Smooth muscle cell (in vitro differentiated cells): ENCODE measurements at regions not wholly inside any gene's neighbourhood (a gene's known extent, or its start where the extent isn't known, plus 50 kb on each side); places are given as distances from the start of the nearest gene placed in this dataset. TPM values are rescaled to one million over a fixed set of nuclear protein-coding genes. Genes with fewer than 3 reads are reported as not detected.

Experiments
- DNase-seq: peaks from one replicate; lab custom pipeline; 2025; ENCODE audit not compliant: unreplicated experiment; lab: John Stamatoyannopoulos, UW
- H2AFZ ChIP-seq: fragments of 200-600 bp; sonication (generic); 2 replicates; pipeline ENCODE4 v1.6.0; 2016; ENCODE audit warnings: antibody characterized with exemption, low read depth, mild to moderate bottlenecking
- H3F3A ChIP-seq: fragments of 200-600 bp; sonication (generic); 2 replicates; pipeline ENCODE4 v1.6.0; 2017; ENCODE audit warnings: antibody characterized with exemption, low read depth
- H3K27ac ChIP-seq: fragments of 200-600 bp; sonication (generic); 2 replicates; pipeline ENCODE4 v1.5.1; 2016; ENCODE audit warnings: low read depth, mild to moderate bottlenecking
- H3K27me3 ChIP-seq: fragments of 200-600 bp; sonication (generic); 2 replicates; pipeline ENCODE4 v1.6.1; 2016; ENCODE audit warnings: low read depth, mild to moderate bottlenecking
- H3K36me3 ChIP-seq: fragments of 200-600 bp; sonication (generic); 2 replicates; pipeline ENCODE4 v1.5.1; 2016; ENCODE audit warnings: low read depth
- H3K4me1 ChIP-seq: fragments of 200-600 bp; sonication (generic); 2 replicates; pipeline ENCODE4 v1.5.1; 2016; ENCODE audit warnings: low read depth
- H3K4me2 ChIP-seq: fragments of 200-600 bp; sonication (generic); 2 replicates; pipeline ENCODE4 v1.6.0; 2016; ENCODE audit warnings: mild to moderate bottlenecking
- H3K4me3 ChIP-seq: fragments of 200-600 bp; sonication (generic); 2 replicates; pipeline ENCODE4 v1.5.1; 2016; ENCODE audit warnings: mild to moderate bottlenecking
- H3K79me2 ChIP-seq: fragments of 200-600 bp; sonication (generic); 2 replicates; pipeline ENCODE4 v1.6.0; 2016; ENCODE audit warnings: low read depth, mild to moderate bottlenecking
- H3K9ac ChIP-seq: fragments of 200-600 bp; sonication (generic); 2 replicates; pipeline ENCODE4 v1.6.0; 2016; ENCODE audit warnings: low read depth
- H3K9me3 ChIP-seq: fragments of 200-600 bp; sonication (generic); replicated peaks from 2 replicates; pipeline ENCODE4 v1.5.1; 2016; ENCODE audit warnings: low read depth
- H4K20me1 ChIP-seq: fragments of 200-600 bp; sonication (generic); 2 replicates; pipeline ENCODE4 v1.6.0; 2016; ENCODE audit warnings: low read depth
- WGBS: methylation state at CpG from one replicate; pipeline ENCODE4 v1.1.7; 2016; ENCODE audit warnings: low lambda C conversion rate; 5-methylcytosine and 5-hydroxymethylcytosine counted together
- small RNA-seq: library from RNA; depleted of rRNA; stranded (forward); fragments of <200 nt; gene quantifications from one replicate; pipeline ENCODE3, GENCODE V24; 2014
- TF ChIP-seq, protein P1 (sequence below): fragments of 200-600 bp; sonication (generic); IDR thresholded peaks from 2 replicates; pipeline ENCODE4 v1.5.1; 2017; ENCODE audit warnings: borderline replicate concordance, mild to moderate bottlenecking, antibody characterized with exemption; ENCODE audit not compliant: insufficient read depth, poor library complexity, severe bottlenecking

DNA sequence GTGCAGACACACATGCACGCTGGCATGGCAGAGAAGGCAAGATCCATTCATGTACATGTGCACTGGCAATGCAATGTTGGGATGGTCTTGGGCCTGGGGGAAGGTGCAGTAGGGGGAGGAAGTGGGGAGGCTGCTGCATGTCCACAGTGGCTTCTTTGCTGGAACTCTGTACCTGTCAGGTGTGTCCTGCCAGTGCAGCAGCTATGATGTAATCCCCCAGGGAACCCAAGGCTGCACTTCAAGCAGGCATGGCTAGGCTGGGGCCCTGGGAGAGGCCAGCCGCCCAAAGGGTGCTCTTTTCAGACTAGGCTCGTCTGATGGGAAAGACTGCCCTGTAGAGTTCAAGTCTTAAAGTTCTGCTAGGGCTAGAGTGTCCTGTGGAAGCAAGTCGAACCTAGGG, 1304.0 kb downstream of the FAM133A start:
- H3F3A ChIP-seq, result no peaks in the 10 kb centered on the region
- H3K9me3 ChIP-seq, result no peaks in the 10 kb centered on the region
- no peaks in the 10 kb centered on the region for H3K4me1 ChIP-seq
- H3K36me3 ChIP-seq, result no peaks in the 10 kb centered on the region
- no peaks in the 10 kb centered on the region for H3K27me3 ChIP-seq
- no peaks in the 10 kb centered on the region for H4K20me1 ChIP-seq
- no peak overlapping the region for H3K4me2 ChIP-seq
- H3K27ac ChIP-seq, result no peak overlapping the region
- TF ChIP-seq, protein P1, sequence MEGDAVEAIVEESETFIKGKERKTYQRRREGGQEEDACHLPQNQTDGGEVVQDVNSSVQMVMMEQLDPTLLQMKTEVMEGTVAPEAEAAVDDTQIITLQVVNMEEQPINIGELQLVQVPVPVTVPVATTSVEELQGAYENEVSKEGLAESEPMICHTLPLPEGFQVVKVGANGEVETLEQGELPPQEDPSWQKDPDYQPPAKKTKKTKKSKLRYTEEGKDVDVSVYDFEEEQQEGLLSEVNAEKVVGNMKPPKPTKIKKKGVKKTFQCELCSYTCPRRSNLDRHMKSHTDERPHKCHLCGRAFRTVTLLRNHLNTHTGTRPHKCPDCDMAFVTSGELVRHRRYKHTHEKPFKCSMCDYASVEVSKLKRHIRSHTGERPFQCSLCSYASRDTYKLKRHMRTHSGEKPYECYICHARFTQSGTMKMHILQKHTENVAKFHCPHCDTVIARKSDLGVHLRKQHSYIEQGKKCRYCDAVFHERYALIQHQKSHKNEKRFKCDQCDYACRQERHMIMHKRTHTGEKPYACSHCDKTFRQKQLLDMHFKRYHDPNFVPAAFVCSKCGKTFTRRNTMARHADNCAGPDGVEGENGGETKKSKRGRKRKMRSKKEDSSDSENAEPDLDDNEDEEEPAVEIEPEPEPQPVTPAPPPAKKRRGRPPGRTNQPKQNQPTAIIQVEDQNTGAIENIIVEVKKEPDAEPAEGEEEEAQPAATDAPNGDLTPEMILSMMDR, result no peak
- H3K9ac ChIP-seq, result no peak overlapping the region
- no peak overlapping the region for H2AFZ ChIP-seq
- H3K79me2 ChIP-seq, result no peaks in the 10 kb centered on the region
- DNase-seq, result no peak
- WGBS, result 94% methylated on average over 4 of the region's 4 CpGs
- no peak overlapping the region for H3K4me3 ChIP-seq

Small RNA genes in the stretch of these regions (small RNA-seq; reads per million reads assigned to genes)
- gene RF00019, result not detected
